Parathyroid adenoma (tissue), 2 donors: ENCODE measurements at regions not wholly inside any gene's neighbourhood (a gene's known extent, or its start where the extent isn't known, plus 50 kb on each side); places are given as distances from the start of the nearest gene placed in this dataset.

Source experiments
- H2AFZ ChIP-seq: fragments of 300-600 bp; sonication (generic); one replicate; pipeline ENCODE4 v1.7.0; 2017; ENCODE audit warnings: antibody characterized with exemption, mild to moderate bottlenecking
- H3K27ac ChIP-seq: fragments of 300-600 bp; sonication (generic); one replicate; pipeline ENCODE4 v1.7.0; 2017
- H3K27me3 ChIP-seq: fragments of 300-600 bp; sonication (generic); one replicate; pipeline ENCODE4 v1.7.0; 2017; ENCODE audit warnings: low read length; ENCODE audit not compliant: control insufficient read depth, insufficient read depth
- H3K36me3 ChIP-seq: fragments of 300-600 bp; sonication (generic); one replicate; pipeline ENCODE4 v1.7.0; 2017; ENCODE audit warnings: low read length; ENCODE audit not compliant: control insufficient read depth, insufficient read depth
- H3K4me1 ChIP-seq: fragments of 300-600 bp; sonication (generic); one replicate; pipeline ENCODE4 v1.7.0; 2017; ENCODE audit warnings: control low read depth
- H3K4me2 ChIP-seq: fragments of 300-600 bp; sonication (generic); one replicate; pipeline ENCODE4 v1.7.0; 2017; ENCODE audit warnings: low read length
- H3K4me3 ChIP-seq: fragments of 300-600 bp; sonication (generic); one replicate; pipeline ENCODE4 v1.7.0; 2017; ENCODE audit warnings: low read depth, low read length
- H3K79me2 ChIP-seq: fragments of 300-600 bp; sonication (generic); one replicate; pipeline ENCODE4 v1.7.0; 2017; ENCODE audit warnings: control low read depth
- H3K9ac ChIP-seq: fragments of 300-600 bp; sonication (generic); one replicate; pipeline ENCODE4 v1.7.0; 2017; ENCODE audit warnings: mild to moderate bottlenecking
- H3K9me3 ChIP-seq: fragments of 300-600 bp; sonication (generic); one replicate; pipeline ENCODE4 v1.7.0; 2017; ENCODE audit warnings: low read length; ENCODE audit not compliant: control insufficient read depth
- CTCF ChIP-seq: fragments of 300-600 bp; sonication (generic); IDR thresholded peaks from one replicate; pipeline ENCODE4 v1.7.0; 2017; ENCODE audit warnings: antibody characterized with exemption, mild to moderate bottlenecking
- donor health status: primary hyperparathyroidism.

- no peaks in the 10 kb centered on the region for H3K79me2 ChIP-seq
Observed at GRCh38 chr6:53412021-53412715, 63.4 kb upstream of the ELOVL5 start.

GRCh38 chr6:53411451-53411850, 62.7 kb upstream of the ELOVL5 start:
- H3K27ac ChIP-seq = no peak overlapping the region
- no peaks in the 10 kb centered on the region for H3K36me3 ChIP-seq
- H3K9me3 ChIP-seq = no peaks in the 10 kb centered on the region
- no peak overlapping the region for H2AFZ ChIP-seq
- no peaks in the 10 kb centered on the region for H3K27me3 ChIP-seq
- H3K4me1 ChIP-seq = no peaks in the 10 kb centered on the region
- no peak overlapping the region for H3K4me3 ChIP-seq
- no peaks in the 10 kb centered on the region for H3K79me2 ChIP-seq
- H3K4me2 ChIP-seq = no peak overlapping the region
- H3K9ac ChIP-seq = no peak overlapping the region
- no peak for TF ChIP-seq CTCF

More at GRCh38 chr6:53412021-53412715, 63.4 kb upstream of the ELOVL5 start:
- no peak overlapping the region for H3K9ac ChIP-seq
- no peaks in the 10 kb centered on the region for H3K36me3 ChIP-seq
- H3K4me3 ChIP-seq = no peak overlapping the region
- no peaks in the 10 kb centered on the region for H3K4me1 ChIP-seq
- no peak for TF ChIP-seq CTCF
- H3K27ac ChIP-seq = no peak overlapping the region
- H2AFZ ChIP-seq = no peak overlapping the region
- no peaks in the 10 kb centered on the region for H3K9me3 ChIP-seq
- H3K27me3 ChIP-seq = no peaks in the 10 kb centered on the region
- no peak overlapping the region for H3K4me2 ChIP-seq

- peak; percentile 58 for TF ChIP-seq CTCF
Observed at GRCh38 chr6:53410508-53411258, 61.9 kb upstream of the ELOVL5 start.

GRCh38 chr6:53408826-53409225, 60.1 kb upstream of the ELOVL5 start:
- H3K27me3 ChIP-seq = no peaks in the 10 kb centered on the region
- no peak overlapping the region for H3K27ac ChIP-seq
- H3K79me2 ChIP-seq = no peaks in the 10 kb centered on the region
- no peak overlapping the region for H3K9ac ChIP-seq
- H2AFZ ChIP-seq = no peak overlapping the region
- H3K4me1 ChIP-seq = no peaks in the 10 kb centered on the region
- no peak for TF ChIP-seq CTCF
- no peak overlapping the region for H3K4me3 ChIP-seq
- no peak overlapping the region for H3K4me2 ChIP-seq
- no peaks in the 10 kb centered on the region for H3K36me3 ChIP-seq
- H3K9me3 ChIP-seq = no peaks in the 10 kb centered on the region

More at GRCh38 chr6:53410508-53411258, 61.9 kb upstream of the ELOVL5 start:
- Histone ChIP-seq H3K27ac (no peak overlapping the region), H2AFZ (no peak overlapping the region), H3K4me1 (no peaks in the 10 kb centered on the region), H3K9me3 (no peaks in the 10 kb centered on the region), H3K4me3 (no peak overlapping the region), H3K27me3 (no peaks in the 10 kb centered on the region), H3K9ac (no peak overlapping the region), H3K4me2 (no peak overlapping the region), H3K79me2 (no peaks in the 10 kb centered on the region), H3K36me3 (no peaks in the 10 kb centered on the region)
